Progenitor cell of endocrine pancreas (in vitro differentiated cells): ENCODE measurements at regions not wholly inside any gene's neighbourhood (a gene's known extent, or its start where the extent isn't known, plus 50 kb on each side); places are given as distances from the start of the nearest gene placed in this dataset.

Experiments
- DNase-seq: peaks from one replicate; pipeline ENCODE4 v3.0.0; 2021; ENCODE audit warnings: low spot score; ENCODE audit not compliant: unreplicated experiment
- H3K27ac Mint-ChIP-seq: 2 replicates; pipeline ENCODE4 v1.8.0; 2021; ENCODE audit warnings: mild to moderate bottlenecking, moderate library complexity, mixed read lengths
- H3K27me3 Mint-ChIP-seq: 2 replicates; pipeline ENCODE4 v1.8.0; 2021; ENCODE audit warnings: mixed read lengths
- H3K36me3 Mint-ChIP-seq: 2 replicates; pipeline ENCODE4 v1.8.0; 2022; ENCODE audit warnings: mixed read lengths; ENCODE audit not compliant: insufficient read depth
- H3K4me1 Mint-ChIP-seq: 2 replicates; pipeline ENCODE4 v1.8.0; 2021; ENCODE audit warnings: low read depth, mixed read lengths
- H3K4me3 Mint-ChIP-seq: 2 replicates; pipeline ENCODE4 v1.8.0; 2021; ENCODE audit warnings: low read depth, mild to moderate bottlenecking, moderate library complexity, mixed read lengths
- H3K9me3 Mint-ChIP-seq: 2 replicates; pipeline ENCODE4 v1.8.0; 2021; ENCODE audit warnings: low read depth, mixed read lengths
- CTCF ChIP-seq: fragments of 200-600 bp; sonication (generic); IDR thresholded peaks from one replicate; pipeline ENCODE4 v1.5.0; 2021; ENCODE audit warnings: antibody characterized with exemption, mild to moderate bottlenecking; ENCODE audit not compliant: unreplicated experiment

DNA sequence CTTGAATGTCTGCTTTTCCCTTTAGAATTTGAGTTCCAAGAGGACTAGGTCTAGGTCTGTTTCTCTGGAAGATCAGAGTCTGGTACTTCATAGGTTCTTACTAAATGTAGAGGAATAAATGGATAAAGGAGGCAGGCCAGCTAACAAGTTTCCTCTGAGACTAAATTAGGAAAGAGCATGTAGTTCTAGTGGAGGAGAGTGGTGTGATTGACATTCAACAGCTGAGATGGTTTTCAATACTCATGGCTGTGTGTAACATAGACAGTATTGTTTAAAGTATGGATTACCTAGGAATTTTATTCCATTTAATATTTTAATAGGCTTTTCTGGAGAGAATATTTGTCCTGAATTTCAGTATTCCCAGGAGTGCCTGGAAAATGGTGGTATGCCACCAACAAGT, 364.7 kb downstream of the METTL15 start:
- H3K27me3 Mint-ChIP-seq: no peaks in the 10 kb centered on the region
- H3K36me3 Mint-ChIP-seq: no peaks in the 10 kb centered on the region
- TF ChIP-seq CTCF: no peak
- H3K4me1 Mint-ChIP-seq: no peaks in the 10 kb centered on the region
- no peaks in the 10 kb centered on the region for H3K9me3 Mint-ChIP-seq
- no peak for DNase-seq
- H3K4me3 Mint-ChIP-seq: no peak overlapping the region
- no peak overlapping the region for H3K27ac Mint-ChIP-seq

- H3K4me3 Mint-ChIP-seq: no peak overlapping the region
- H3K4me1 Mint-ChIP-seq: no peaks in the 10 kb centered on the region
- no peaks in the 10 kb centered on the region for H3K9me3 Mint-ChIP-seq
- H3K36me3 Mint-ChIP-seq: no peaks in the 10 kb centered on the region
- DNase-seq: no peak
- no peak overlapping the region for H3K27ac Mint-ChIP-seq
- H3K27me3 Mint-ChIP-seq: no peaks in the 10 kb centered on the region
- TF ChIP-seq CTCF: no peak
Observed at GRCh38 chr11:28471537-28471936, 363.3 kb downstream of the METTL15 start.

- peak; percentile 7 for TF ChIP-seq CTCF
- Mint-ChIP-seq H3K4me3 (no peak overlapping the region), H3K36me3 (no peaks in the 10 kb centered on the region), H3K4me1 (no peaks in the 10 kb centered on the region), H3K27ac (no peak overlapping the region), H3K27me3 (no peaks in the 10 kb centered on the region), H3K9me3 (no peaks in the 10 kb centered on the region)
- no peak for DNase-seq
Observed at GRCh38 chr11:28470180-28470579, 362.0 kb downstream of the METTL15 start.

- no peak for DNase-seq
Observed at GRCh38 chr11:28466506-28466905, 358.3 kb downstream of the METTL15 start.

DNA sequence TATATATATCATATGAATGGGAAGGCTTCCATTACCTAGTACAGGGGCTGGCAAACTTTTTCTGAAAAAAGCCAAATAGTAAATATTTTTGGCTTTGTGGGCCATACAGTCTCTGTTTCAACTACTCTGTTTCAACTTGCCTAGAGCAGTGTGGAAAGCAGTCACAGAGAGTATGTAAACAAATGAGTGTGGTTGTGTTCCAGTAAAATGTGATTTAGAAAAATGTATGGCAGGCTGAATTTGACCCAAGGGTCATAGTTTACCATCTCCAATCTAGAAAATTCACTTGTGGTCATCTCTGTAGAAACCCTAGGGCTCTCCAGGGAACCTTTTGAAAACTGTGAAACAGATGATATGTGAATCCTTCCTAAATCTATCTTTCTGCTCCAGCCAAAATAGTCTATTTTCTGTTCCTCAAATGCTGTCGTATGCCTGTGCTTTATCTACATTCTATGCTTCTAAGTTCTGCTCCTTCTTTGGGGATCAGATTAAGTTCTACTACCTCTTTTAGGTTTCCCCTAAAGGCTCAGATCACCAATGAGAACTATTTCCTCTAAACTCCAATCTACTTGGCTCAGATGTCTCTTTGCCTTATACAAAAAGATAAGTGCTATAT, 356.2 kb downstream of the METTL15 start:
- Mint-ChIP-seq H3K9me3 (peaks cover 3% of the 10 kb centered on the region), H3K27ac (no peak overlapping the region), H3K36me3 (no peaks in the 10 kb centered on the region), H3K4me1 (no peaks in the 10 kb centered on the region), H3K4me3 (no peak overlapping the region), H3K27me3 (no peaks in the 10 kb centered on the region)
- no peak for DNase-seq
- TF ChIP-seq CTCF: no peak

More at GRCh38 chr11:28466506-28466905, 358.3 kb downstream of the METTL15 start:
- no peaks in the 10 kb centered on the region for H3K27me3 Mint-ChIP-seq
- H3K27ac Mint-ChIP-seq: no peak overlapping the region
- no peak overlapping the region for H3K4me3 Mint-ChIP-seq
- no peak for TF ChIP-seq CTCF
- H3K36me3 Mint-ChIP-seq: no peaks in the 10 kb centered on the region
- no peaks in the 10 kb centered on the region for H3K4me1 Mint-ChIP-seq
- H3K9me3 Mint-ChIP-seq: peaks cover 3% of the 10 kb centered on the region
